DND-41 (cell line): ENCODE measurements at regions not wholly inside any gene's neighbourhood (a gene's known extent, or its start where the extent isn't known, plus 50 kb on each side); places are given as distances from the start of the nearest gene placed in this dataset.
"Not testable (repeated sequence)": the region's sequence is repeated elsewhere in the genome, so short reads cannot be mapped to it uniquely, and the experiment has no call there.

ENCODE experiments used
- ATAC-seq: fragments of 200-7000 bp; cut with Tn5 transposase; 3 replicates; pipeline ENCODE4 v1.9.1; 2021; ENCODE audit warnings: low read depth; ENCODE audit not compliant: insufficient read depth
- DNase-seq: peaks from one replicate; pipeline ENCODE4 v3.0.0-alpha.2; 2020
- H2AFZ ChIP-seq: 2 replicates; pipeline ENCODE4 v1.6.0; 2012; ENCODE audit warnings: low read depth, low read length
- H3K27ac ChIP-seq: 2 replicates; pipeline ENCODE4 v1.5.1; 2012; ENCODE audit warnings: low read length, inconsistent platforms
- H3K27me3 ChIP-seq: fragments of 200-600 bp; sonication (generic); 2 replicates; pipeline ENCODE4 v1.6.0; 2012; ENCODE audit warnings: low read length, mild to moderate bottlenecking, inconsistent platforms; ENCODE audit not compliant: insufficient read depth, poor library complexity
- H3K36me3 ChIP-seq: 2 replicates; pipeline ENCODE4 v1.5.1; 2012; ENCODE audit warnings: low read length, inconsistent platforms; ENCODE audit not compliant: insufficient read depth
- H3K4me1 ChIP-seq: 2 replicates; pipeline ENCODE4 v1.5.1; 2012; ENCODE audit warnings: mild to moderate bottlenecking, low read length; ENCODE audit not compliant: insufficient read depth
- H3K4me2 ChIP-seq: 2 replicates; pipeline ENCODE4 v1.6.0; 2012; ENCODE audit warnings: mild to moderate bottlenecking, moderate library complexity, low read length, inconsistent platforms; ENCODE audit not compliant: insufficient read depth
- H3K4me3 ChIP-seq, 2 experiments: fragments of 200-600 bp in 1 of 2; shearing (Covaris generic) in 1 of 2; 2 replicates each; pipeline ENCODE4 v1.5.1; 2012 to 2016; ENCODE audit warnings: inconsistent platforms in 2 of 2, low read length in 2 of 2, mild to moderate bottlenecking in 2 of 2, low read depth in 1 of 2, moderate library complexity in 1 of 2
- H3K79me2 ChIP-seq: 2 replicates; pipeline ENCODE4 v1.6.0; 2012; ENCODE audit warnings: low read length, inconsistent platforms; ENCODE audit not compliant: insufficient read depth
- H3K9ac ChIP-seq: 2 replicates; pipeline ENCODE4 v1.6.0; 2012; ENCODE audit warnings: low read depth, mild to moderate bottlenecking, inconsistent platforms, low read length, moderate library complexity
- H3K9me3 ChIP-seq: 2 replicates; pipeline ENCODE4 v1.5.1; 2012; ENCODE audit warnings: low read length, moderate library complexity, mild to moderate bottlenecking, inconsistent platforms; ENCODE audit not compliant: insufficient read depth, severe bottlenecking
- H4K20me1 ChIP-seq: 2 replicates; pipeline ENCODE4 v1.6.0; 2012; ENCODE audit warnings: low read length; ENCODE audit not compliant: insufficient read depth
- CTCF ChIP-seq: IDR thresholded peaks from 2 replicates; pipeline ENCODE4 v1.5.1; 2012; ENCODE audit warnings: borderline replicate concordance, low read length, moderate library complexity, mild to moderate bottlenecking; ENCODE audit not compliant: poor library complexity, severe bottlenecking; ENCODE audit errors: extremely low read depth
- EZH2 ChIP-seq: IDR thresholded peaks from 3 replicates; pipeline ENCODE4 v1.6.1; 2012; ENCODE audit warnings: borderline replicate concordance, low read depth, mild to moderate bottlenecking, moderate library complexity, low read length, inconsistent platforms; ENCODE audit not compliant: severe bottlenecking

- Histone ChIP-seq H3K27me3 (no peaks in the 10 kb centered on the region), H3K9ac (no peak overlapping the region), H3K9me3 (no peaks in the 10 kb centered on the region), H3K36me3 (no peaks in the 10 kb centered on the region), H3K4me3 (no peak overlapping the region), H3K4me1 (no peaks in the 10 kb centered on the region), H3K79me2 (no peaks in the 10 kb centered on the region), H2AFZ (no peak overlapping the region), H3K4me2 (no peak overlapping the region), H4K20me1 (no peaks in the 10 kb centered on the region), H3K27ac (no peak overlapping the region)
- ATAC-seq (no peak), DNase-seq (no peak)
- TF ChIP-seq EZH2 (no peak), CTCF (no peak)
Measured at GRCh38 chr12:131561891-131562684, 148.8 kb upstream of the SFSWAP start.

DNA sequence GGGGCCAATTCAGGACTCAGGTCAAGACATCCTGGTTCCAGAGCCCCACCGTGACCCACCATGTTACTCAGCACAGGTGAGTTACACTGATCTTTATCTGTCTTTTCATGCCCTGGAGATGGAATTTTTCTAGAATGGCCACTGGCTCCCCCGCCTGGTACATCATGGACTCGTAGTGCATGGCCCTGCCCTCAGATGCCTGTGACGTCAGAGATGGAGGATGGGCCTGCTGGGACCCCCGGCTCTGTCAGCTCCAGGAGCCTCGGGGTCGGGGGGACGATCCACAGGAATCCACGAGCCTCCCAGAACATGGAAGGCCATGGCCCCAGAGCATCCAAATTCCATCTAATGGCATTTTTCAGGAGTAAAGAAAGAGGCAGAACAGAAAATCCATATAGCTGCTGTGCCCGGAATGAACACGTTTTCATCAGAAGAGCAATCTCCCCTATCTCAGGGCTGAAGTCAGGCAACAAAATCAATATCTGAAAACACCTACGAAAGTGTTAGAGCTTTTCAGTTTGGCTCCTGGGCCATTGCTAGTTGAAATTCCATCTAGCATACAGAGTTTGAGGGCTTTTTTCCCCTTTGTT is 146.7 kb upstream of the SFSWAP start:
- not testable (repeated sequence) for H3K4me1 ChIP-seq, H3K9ac ChIP-seq, DNase-seq, H4K20me1 ChIP-seq, H3K79me2 ChIP-seq, ATAC-seq, H3K27me3 ChIP-seq, H3K27ac ChIP-seq, H2AFZ ChIP-seq, H3K4me2 ChIP-seq, H3K9me3 ChIP-seq, H3K36me3 ChIP-seq, H3K4me3 ChIP-seq

GRCh38 chr12:131564845-131565244 is 146.0 kb upstream of the SFSWAP start:
- Histone ChIP-seq H3K36me3 (no peaks in the 10 kb centered on the region), H3K27me3 (no peaks in the 10 kb centered on the region), H4K20me1 (no peaks in the 10 kb centered on the region), H3K4me1 (no peaks in the 10 kb centered on the region), H2AFZ (no peak overlapping the region), H3K9ac (no peak overlapping the region), H3K4me2 (no peak overlapping the region), H3K4me3 (no peak overlapping the region), H3K9me3 (no peaks in the 10 kb centered on the region), H3K27ac (no peak overlapping the region), H3K79me2 (no peaks in the 10 kb centered on the region)
- no peak for TF ChIP-seq EZH2
- no peak for TF ChIP-seq CTCF
- DNase-seq: no peak
- no peak for ATAC-seq

GRCh38 chr12:131565267-131566015 is 145.4 kb upstream of the SFSWAP start:
- no peaks in the 10 kb centered on the region for H4K20me1 ChIP-seq
- ATAC-seq (no peak), DNase-seq (no peak)
- TF ChIP-seq EZH2 (no peak), CTCF (no peak)
- no peak overlapping the region for H3K4me2 ChIP-seq
- H3K4me1 ChIP-seq: no peaks in the 10 kb centered on the region
- no peaks in the 10 kb centered on the region for H3K9me3 ChIP-seq
- H3K9ac ChIP-seq: no peak overlapping the region
- H3K27ac ChIP-seq: no peak overlapping the region
- no peaks in the 10 kb centered on the region for H3K27me3 ChIP-seq
- no peaks in the 10 kb centered on the region for H3K36me3 ChIP-seq
- no peak overlapping the region for H3K4me3 ChIP-seq
- H2AFZ ChIP-seq: no peak overlapping the region
- H3K79me2 ChIP-seq: no peaks in the 10 kb centered on the region
